GM10248 (cell line): ENCODE measurements at regions not wholly inside any gene's neighbourhood (a gene's known extent, or its start where the extent isn't known, plus 50 kb on each side); places are given as distances from the start of the nearest gene placed in this dataset.

Experiments used
- CTCF ChIA-PET: fragments of 300-600 bp; sonication (Branson Sonifier 250); formaldehyde crosslinking; extraction: SDS; loops from one replicate; lab custom pipeline; 2021; ENCODE audit warnings: antibody characterized with exemption; lab: Yijun Ruan, JAX
- POLR2A ChIA-PET: fragments of 350-650 bp; sonication (Branson Sonifier 250); formaldehyde crosslinking; extraction: SDS; loops from one replicate; lab custom pipeline; 2020; ENCODE audit warnings: antibody characterized with exemption; lab: Yijun Ruan, JAX
- DNase-seq: peaks from one replicate; pipeline ENCODE4 v3.0.0; 2012; ENCODE audit errors: extremely low spot score
- CTCF ChIP-seq: IDR thresholded peaks from 2 replicates; pipeline ENCODE4 v1.5.1; 2012; ENCODE audit warnings: mild to moderate bottlenecking, low read depth; ENCODE audit errors: extremely low read depth, missing control alignments, control extremely low read depth

- TF ChIP-seq CTCF: no peak
- DNase-seq: no peak
- ChIA-PET CTCF (interaction anchor here (0.9 to 1.4 kb wide), 4 partner anchors 13 to 196 kb away, joined by 3 to 6 read pairs (median 4); no protein-coding TSS in a partner anchor), POLR2A (no interaction called here)
These were observed 210.6 kb upstream of the DYNLRB2 start for GRCh38 chr16:80330150-80330549.

GRCh38 chr16:80327740-80328139 is 213.1 kb upstream of the DYNLRB2 start:
- ChIA-PET CTCF (no interaction called here), POLR2A (no interaction called here)
- DNase-seq: no peak
- no peak for TF ChIP-seq CTCF

GRCh38 chr16:80324371-80324770 is 216.4 kb upstream of the DYNLRB2 start:
- CTCF ChIA-PET: interaction anchor here (1.4 kb wide), 1 partner anchor 17 kb away, joined by 3 read pairs; no protein-coding TSS in a partner anchor
- no peak for DNase-seq
- POLR2A ChIA-PET: no interaction called here
- no peak for TF ChIP-seq CTCF

- DNase-seq: no peak
- CTCF ChIA-PET: interaction anchor here (1.2 to 1.4 kb wide), 2 partner anchors 10 to 16 kb away, joined by 3 to 4 read pairs; no protein-coding TSS in a partner anchor
- POLR2A ChIA-PET: no interaction called here
- TF ChIP-seq CTCF: no peak
These were observed 217.0 kb upstream of the DYNLRB2 start for GRCh38 chr16:80323808-80324195.

GRCh38 chr16:80323187-80323807 is 217.5 kb upstream of the DYNLRB2 start:
- TF ChIP-seq CTCF: no peak
- CTCF ChIA-PET: interaction anchor here (1.2 to 1.4 kb wide), 2 partner anchors 9 to 16 kb away, joined by 3 to 4 read pairs; no protein-coding TSS in a partner anchor
- POLR2A ChIA-PET: no interaction called here
- DNase-seq: no peak

- POLR2A ChIA-PET: no interaction called here
- no peak for DNase-seq
- CTCF ChIA-PET: no interaction called here
- no peak for TF ChIP-seq CTCF
These were observed 221.6 kb upstream of the DYNLRB2 start for GRCh38 chr16:80319181-80319580.
